Activated T-cell treated with anti-CD3 and anti-CD28 coated beads, Interleukin-2, amount 50 U/mL, for 24 hours (primary cell): ENCODE measurements at regions not wholly inside any gene's neighbourhood (a gene's known extent, or its start where the extent isn't known, plus 50 kb on each side); places are given as distances from the start of the nearest gene placed in this dataset.
"Not testable (repeated sequence)": the region's sequence is repeated elsewhere in the genome, so short reads cannot be mapped to it uniquely, and the experiment has no call there.

Source experiments
- DNase-seq: peaks from one replicate; pipeline ENCODE4 v3.0.0-alpha.2; 2020
- H3K27ac Mint-ChIP-seq: 2 replicates; pipeline ENCODE4 v1.8.0; 2020; ENCODE audit warnings: mild to moderate bottlenecking, mixed read lengths
- H3K27me3 Mint-ChIP-seq: 2 replicates; pipeline ENCODE4 v1.8.0; 2020; ENCODE audit warnings: mixed read lengths
- H3K36me3 Mint-ChIP-seq: 2 replicates; pipeline ENCODE4 v1.8.0; 2020; ENCODE audit warnings: low read depth, mixed read lengths
- H3K4me1 Mint-ChIP-seq: 2 replicates; pipeline ENCODE4 v1.8.0; 2020; ENCODE audit warnings: low read depth, mixed read lengths
- H3K4me3 Mint-ChIP-seq: 2 replicates; pipeline ENCODE4 v1.8.0; 2020; ENCODE audit warnings: mild to moderate bottlenecking, moderate library complexity, mixed read lengths
- H3K9me3 Mint-ChIP-seq: 2 replicates; pipeline ENCODE4 v1.8.0; 2020; ENCODE audit warnings: mixed read lengths

- Mint-ChIP-seq H3K27ac (no peak overlapping the region), H3K36me3 (no peaks in the 10 kb centered on the region), H3K27me3 (no peaks in the 10 kb centered on the region), H3K4me3 (no peak overlapping the region), H3K4me1 (no peaks in the 10 kb centered on the region), H3K9me3 (no peaks in the 10 kb centered on the region)
- no peak for DNase-seq
Measured at GRCh38 chr12:104906695-104907094, 51.4 kb downstream of the SLC41A2 start.

- DNase-seq, H3K9me3 Mint-ChIP-seq, H3K4me3 Mint-ChIP-seq, H3K36me3 Mint-ChIP-seq, H3K27ac Mint-ChIP-seq, H3K4me1 Mint-ChIP-seq, H3K27me3 Mint-ChIP-seq: not testable (repeated sequence)
Measured at GRCh38 chr12:104905446-104905845, 52.6 kb downstream of the SLC41A2 start.

- no peak for DNase-seq
Measured at GRCh38 chr12:104903648-104904423, 54.3 kb downstream of the SLC41A2 start.

GRCh38 chr12:104902125-104902524 is 56.0 kb downstream of the SLC41A2 start:
- H3K27ac Mint-ChIP-seq, result no peak overlapping the region
- H3K27me3 Mint-ChIP-seq, result no peaks in the 10 kb centered on the region
- no peak for DNase-seq
- no peaks in the 10 kb centered on the region for H3K4me1 Mint-ChIP-seq
- H3K4me3 Mint-ChIP-seq, result no peak overlapping the region
- H3K9me3 Mint-ChIP-seq, result peaks cover 8% of the 10 kb centered on the region
- no peaks in the 10 kb centered on the region for H3K36me3 Mint-ChIP-seq

More at GRCh38 chr12:104903648-104904423, 54.3 kb downstream of the SLC41A2 start:
- H3K4me1 Mint-ChIP-seq, result no peaks in the 10 kb centered on the region
- H3K4me3 Mint-ChIP-seq, result no peak overlapping the region
- H3K9me3 Mint-ChIP-seq, result peaks cover 8% of the 10 kb centered on the region
- H3K27me3 Mint-ChIP-seq, result no peaks in the 10 kb centered on the region
- H3K36me3 Mint-ChIP-seq, result no peaks in the 10 kb centered on the region
- H3K27ac Mint-ChIP-seq, result no peak overlapping the region

- Mint-ChIP-seq H3K9me3 (peaks cover 8% of the 10 kb centered on the region), H3K27ac (no peak overlapping the region), H3K27me3 (no peaks in the 10 kb centered on the region), H3K4me3 (no peak overlapping the region), H3K36me3 (no peaks in the 10 kb centered on the region), H3K4me1 (no peaks in the 10 kb centered on the region)
- DNase-seq, result no peak
Measured at GRCh38 chr12:104896710-104897109, 61.4 kb downstream of the SLC41A2 start.

GRCh38 chr12:104896146-104896545 is 61.9 kb downstream of the SLC41A2 start:
- H3K9me3 Mint-ChIP-seq, result peaks cover 8% of the 10 kb centered on the region
- no peak for DNase-seq
- H3K36me3 Mint-ChIP-seq, result no peaks in the 10 kb centered on the region
- no peak overlapping the region for H3K4me3 Mint-ChIP-seq
- H3K27me3 Mint-ChIP-seq, result no peaks in the 10 kb centered on the region
- no peak overlapping the region for H3K27ac Mint-ChIP-seq
- H3K4me1 Mint-ChIP-seq, result peaks cover under 1% of the 10 kb centered on the region

GRCh38 chr12:104895415-104895814 is 62.7 kb downstream of the SLC41A2 start:
- Mint-ChIP-seq H3K4me3 (no peak overlapping the region), H3K9me3 (peaks cover 8% of the 10 kb centered on the region), H3K27ac (no peak overlapping the region), H3K27me3 (no peaks in the 10 kb centered on the region), H3K4me1 (peaks cover 8% of the 10 kb centered on the region), H3K36me3 (no peaks in the 10 kb centered on the region)
- DNase-seq, result no peak

- Mint-ChIP-seq H3K4me3 (no peak overlapping the region), H3K4me1 (peaks cover 13% of the 10 kb centered on the region), H3K27me3 (peaks cover 2% of the 10 kb centered on the region), H3K36me3 (no peaks in the 10 kb centered on the region), H3K9me3 (no peaks in the 10 kb centered on the region), H3K27ac (peak overlapping the region; percentile 93)
- DNase-seq, result peak; percentile 33
Measured at GRCh38 chr12:104890476-104891096, 67.5 kb downstream of the SLC41A2 start.

GRCh38 chr12:104889735-104890134 is 68.4 kb downstream of the SLC41A2 start:
- Mint-ChIP-seq H3K4me3 (no peak overlapping the region), H3K27me3 (peaks cover 2% of the 10 kb centered on the region), H3K27ac (no peak overlapping the region), H3K9me3 (no peaks in the 10 kb centered on the region), H3K36me3 (no peaks in the 10 kb centered on the region), H3K4me1 (peaks cover 13% of the 10 kb centered on the region)
- no peak for DNase-seq

GRCh38 chr12:104888892-104889291 is 69.2 kb downstream of the SLC41A2 start:
- Mint-ChIP-seq H3K9me3 (no peaks in the 10 kb centered on the region), H3K27ac (no peak overlapping the region), H3K4me3 (no peak overlapping the region), H3K27me3 (peaks cover 5% of the 10 kb centered on the region), H3K4me1 (peaks cover 13% of the 10 kb centered on the region), H3K36me3 (no peaks in the 10 kb centered on the region)
- DNase-seq, result no peak

GRCh38 chr12:104888481-104888880 is 69.6 kb downstream of the SLC41A2 start:
- Mint-ChIP-seq H3K9me3 (no peaks in the 10 kb centered on the region), H3K27me3 (peaks cover 5% of the 10 kb centered on the region), H3K27ac (no peak overlapping the region), H3K4me3 (no peak overlapping the region), H3K36me3 (no peaks in the 10 kb centered on the region), H3K4me1 (peaks cover 13% of the 10 kb centered on the region)
- DNase-seq, result no peak

- DNase-seq, result no peak
- Mint-ChIP-seq H3K4me3 (no peak overlapping the region), H3K36me3 (no peaks in the 10 kb centered on the region), H3K27ac (no peak overlapping the region), H3K4me1 (peaks cover 13% of the 10 kb centered on the region), H3K27me3 (peaks cover 8% of the 10 kb centered on the region), H3K9me3 (peaks cover 2% of the 10 kb centered on the region)
Measured at GRCh38 chr12:104887452-104887851, 70.6 kb downstream of the SLC41A2 start.

- Mint-ChIP-seq H3K9me3 (peaks cover 2% of the 10 kb centered on the region), H3K27me3 (peaks cover 8% of the 10 kb centered on the region), H3K27ac (no peak overlapping the region), H3K4me1 (peaks cover 13% of the 10 kb centered on the region), H3K4me3 (no peak overlapping the region), H3K36me3 (no peaks in the 10 kb centered on the region)
- DNase-seq, result no peak
Measured at GRCh38 chr12:104886418-104887401, 71.4 kb downstream of the SLC41A2 start.

- not testable (repeated sequence) for H3K9me3 Mint-ChIP-seq, H3K4me1 Mint-ChIP-seq, H3K36me3 Mint-ChIP-seq, H3K27ac Mint-ChIP-seq, H3K27me3 Mint-ChIP-seq, H3K4me3 Mint-ChIP-seq, DNase-seq
Measured at GRCh38 chr12:104878858-104879257, 79.2 kb downstream of the SLC41A2 start.
